ENCODE measurements at regions not wholly inside any gene's neighbourhood (a gene's known extent, or its start where the extent isn't known, plus 50 kb on each side); places are given as distances from the start of the nearest gene placed in this dataset.

GRCh38 chr15:35852818-35853624 lies 307.1 kb upstream of the DPH6 start:
- dilution Hi-C loops (cut with HindIII; ENCODE audit: low sequenced_read_pairs, unreplicated experiment) (no loop called here), in situ Hi-C loops (cut with MboI; ENCODE audit: low sequenced_read_pairs) (no loop called here), intact Hi-C loops (cut with micrococcal nuclease) (no loop called here)
- WGBS, 2 experiments (ENCODE audit: extremely low coverage in 2 of 2, insufficient read length in 1 of 2) = no CpG with 5 or more reads among the region's 6 CpGs
- Histone ChIP-seq H3K9me3 (ENCODE audit: control insufficient read depth, insufficient read depth, low read length) (no peaks in the 10 kb centered on the region), H3K18ac (ENCODE audit: low read depth, low read length) (no peak overlapping the region), H2AK9ac (replicated peaks; ENCODE audit: low read depth, low read length, poor library complexity) (no peak overlapping the region), H3K23ac (ENCODE audit: low read depth, low read length) (no peak overlapping the region), H4K8ac (ENCODE audit: low read depth in 2 of 2, low read length in 2 of 2) (no peak overlapping the region), H3K79me1 (ENCODE audit: low read depth in 1 of 2, low read length in 2 of 2) (no peaks in the 10 kb centered on the region), H4K20me1 (ENCODE audit: insufficient read depth, low read length) (no peaks in the 10 kb centered on the region), H4K5ac (ENCODE audit: low read depth, low read length) (no peak overlapping the region), H3K36me3 (ENCODE audit: control insufficient read depth, insufficient read depth, low read length) (no peaks in the 10 kb centered on the region), H3K4me3 (ENCODE audit: insufficient read depth, low read depth, low read length) (no peak overlapping the region), H3K27me3 (ENCODE audit: control insufficient read depth, insufficient read depth, low read length) (no peaks in the 10 kb centered on the region), H4K91ac (ENCODE audit: insufficient read depth, low read depth, low read length) (no peak overlapping the region), H3K56ac (ENCODE audit: extremely low read depth, insufficient read depth, low read length) (no peak overlapping the region), H3K4ac (ENCODE audit: low read depth, low read length) (no peak overlapping the region), H3K27ac (ENCODE audit: insufficient read depth, low read length) (no peak overlapping the region), H3K9ac (ENCODE audit: low read depth, low read length) (no peak overlapping the region), H2BK15ac (ENCODE audit: low read depth, low read length) (no peak overlapping the region), H2AK5ac (ENCODE audit: low read depth, low read length) (no peak overlapping the region), H2AFZ (replicated peaks; ENCODE audit: low read length, poor library complexity) (no peak overlapping the region), H2BK120ac (ENCODE audit: low read depth, low read length) (no peak overlapping the region), H3K4me1 (ENCODE audit: control insufficient read depth, insufficient read depth, low read length) (no peaks in the 10 kb centered on the region), H3K4me2 (ENCODE audit: low read depth, low read length) (no peak overlapping the region), H3K14ac (replicated peaks; ENCODE audit: low read depth, low read length) (no peak overlapping the region), H2BK5ac (ENCODE audit: low read depth, low read length, poor library complexity, severe bottlenecking) (no peak overlapping the region), H3K9me1 (ENCODE audit: insufficient read depth, low read length) (no peaks in the 10 kb centered on the region), H2BK20ac (ENCODE audit: low read depth, low read length) (no peak overlapping the region)
- no peak for TF ChIP-seq MXI1 (IDR thresholded peaks at IDR 0.05; ENCODE audit: borderline replicate concordance, low read depth, low read length)
- TF ChIP-seq RFX5 (IDR thresholded peaks at IDR 0.05; ENCODE audit: low read depth, low read length) = no peak
- TF ChIP-seq MAFK (IDR thresholded peaks at IDR 0.05; ENCODE audit: low read depth, low read length) = no peak
- no peak for TF ChIP-seq NFE2L2 (IDR thresholded peaks at IDR 0.05; ENCODE audit: low read depth, low read length)
- TF ChIP-seq BHLHE40 (IDR thresholded peaks at IDR 0.05; ENCODE audit: low read depth, low read length) = no peak
- no peak for TF ChIP-seq RAD21 (IDR thresholded peaks at IDR 0.05; ENCODE audit: low read length)
- TF ChIP-seq USF2 (IDR thresholded peaks at IDR 0.05; ENCODE audit: low read depth, low read length) = no peak
- TF ChIP-seq MAZ (IDR thresholded peaks at IDR 0.05; ENCODE audit: borderline replicate concordance, low read depth, low read length) = no peak
- TF ChIP-seq POLR2A (IDR thresholded peaks at IDR 0.05; ENCODE audit: low read depth, low read length) = no peak
- no peak for TF ChIP-seq FOS (IDR thresholded peaks at IDR 0.05; ENCODE audit: low read depth, low read length)
- no peak for TF ChIP-seq CEBPB (IDR thresholded peaks at IDR 0.05; ENCODE audit: low read depth, low read length)
- TF ChIP-seq RCOR1 (IDR thresholded peaks at IDR 0.05; ENCODE audit: insufficient replicate concordance, low read length) = no peak
- TF ChIP-seq SMC3 (IDR thresholded peaks at IDR 0.05; ENCODE audit: low read depth, low read length) = no peak
- no peak for TF ChIP-seq ELK1 (IDR thresholded peaks at IDR 0.05; ENCODE audit: borderline replicate concordance, low read depth, low read length)
- TF ChIP-seq CHD1 (IDR thresholded peaks at IDR 0.05; ENCODE audit: low read depth, low read length) = no peak
- no peak for TF ChIP-seq CTCF (conservative IDR thresholded peaks at IDR 0.05; ENCODE audit: low read depth, low read length)
- BruUV-seq (replicated peaks) = no TSS peak
- ChIA-PET POLR2A (ENCODE audit: unreplicated experiment) (no interaction called here), CTCF (interaction anchor here (0.6 to 0.7 kb wide), 2 partner anchors 10 to 1022 kb away, joined by 3 read pairs; no protein-coding TSS in a partner anchor)
- DNase-seq (no peak), ATAC-seq (ENCODE audit: low read depth) (no peak)

All from IMR-90 (cell line).